Activated CD4-positive, alpha-beta memory T cell treated with anti-CD3 and anti-CD28 coated beads for 36 hours (primary cell): ENCODE measurements at regions not wholly inside any gene's neighbourhood (a gene's known extent, or its start where the extent isn't known, plus 50 kb on each side); places are given as distances from the start of the nearest gene placed in this dataset.
"Not testable (repeated sequence)": the region's sequence is repeated elsewhere in the genome, so short reads cannot be mapped to it uniquely, and the experiment has no call there.

ENCODE experiments used
- CTCF ChIA-PET: fragments of 350-600 bp; sonication (Branson Sonifier 250); formaldehyde crosslinking; loops from one replicate; lab custom pipeline; 2021; ENCODE audit warnings: antibody characterized with exemption, inconsistent platforms; lab: Charles Lee
- POLR2A ChIA-PET: fragments of 350-600 bp; sonication (Branson Sonifier 250); formaldehyde crosslinking; loops from one replicate; lab custom pipeline; 2021; ENCODE audit warnings: antibody characterized with exemption; lab: Charles Lee
- DNase-seq: peaks from one replicate; pipeline ENCODE4 v3.0.0-alpha.2; 2020
- H3K27ac Mint-ChIP-seq: one replicate; pipeline ENCODE4 v1.8.0; 2021; ENCODE audit warnings: mixed read lengths
- H3K27me3 Mint-ChIP-seq: one replicate; pipeline ENCODE4 v1.8.0; 2021; ENCODE audit warnings: mixed read lengths
- H3K36me3 Mint-ChIP-seq: one replicate; pipeline ENCODE4 v1.8.0; 2021; ENCODE audit warnings: mixed read lengths
- H3K4me1 Mint-ChIP-seq: one replicate; pipeline ENCODE4 v1.8.0; 2021; ENCODE audit warnings: low read depth, mixed read lengths
- H3K4me3 Mint-ChIP-seq: one replicate; pipeline ENCODE4 v1.8.0; 2021; ENCODE audit warnings: mild to moderate bottlenecking, mixed read lengths
- H3K9me3 Mint-ChIP-seq: one replicate; pipeline ENCODE4 v1.8.0; 2021; ENCODE audit warnings: mixed read lengths
- intact Hi-C: fragments of 100-400 bp; cut with micrococcal nuclease; formaldehyde crosslinking; loops from one replicate; pipeline ENCODE4 v1.15.1; 2023

GRCh38 chr4:92231511-92231910 is 72.3 kb upstream of the GRID2 start:
- no peaks in the 10 kb centered on the region for H3K36me3 Mint-ChIP-seq
- H3K9me3 Mint-ChIP-seq: peaks cover 4% of the 10 kb centered on the region
- H3K27me3 Mint-ChIP-seq: no peaks in the 10 kb centered on the region
- intact Hi-C loops: no loop called here
- DNase-seq: no peak
- no peaks in the 10 kb centered on the region for H3K4me1 Mint-ChIP-seq
- CTCF ChIA-PET: no interaction called here
- no peak overlapping the region for H3K4me3 Mint-ChIP-seq
- no peak overlapping the region for H3K27ac Mint-ChIP-seq
- POLR2A ChIA-PET: no interaction called here

GRCh38 chr4:92232566-92232965 is 71.2 kb upstream of the GRID2 start:
- Mint-ChIP-seq H3K4me1 (no peaks in the 10 kb centered on the region), H3K4me3 (no peak overlapping the region), H3K27ac (no peak overlapping the region), H3K9me3 (peaks cover 4% of the 10 kb centered on the region), H3K36me3 (no peaks in the 10 kb centered on the region), H3K27me3 (no peaks in the 10 kb centered on the region)
- CTCF ChIA-PET: no interaction called here
- POLR2A ChIA-PET: interaction anchor here (0.5 kb wide), 1 partner anchor 18 kb away, joined by 3 read pairs; no protein-coding TSS in a partner anchor
- DNase-seq: no peak
- intact Hi-C loops: no loop called here

GRCh38 chr4:92234393-92235176 is 69.2 kb upstream of the GRID2 start:
- H3K36me3 Mint-ChIP-seq: no peaks in the 10 kb centered on the region
- CTCF ChIA-PET: no interaction called here
- POLR2A ChIA-PET: no interaction called here
- no peak overlapping the region for H3K27ac Mint-ChIP-seq
- intact Hi-C loops: no loop called here
- no peak overlapping the region for H3K4me3 Mint-ChIP-seq
- H3K4me1 Mint-ChIP-seq: no peaks in the 10 kb centered on the region
- DNase-seq: no peak
- H3K27me3 Mint-ChIP-seq: no peaks in the 10 kb centered on the region
- H3K9me3 Mint-ChIP-seq: peaks cover 7% of the 10 kb centered on the region

- Mint-ChIP-seq H3K4me3 (no peak overlapping the region), H3K9me3 (peaks cover 12% of the 10 kb centered on the region), H3K4me1 (no peaks in the 10 kb centered on the region), H3K27ac (no peak overlapping the region), H3K36me3 (no peaks in the 10 kb centered on the region), H3K27me3 (no peaks in the 10 kb centered on the region)
- ChIA-PET POLR2A (no interaction called here), CTCF (no interaction called here)
- no peak for DNase-seq
- intact Hi-C loops: no loop called here
These were observed 68.0 kb upstream of the GRID2 start for GRCh38 chr4:92235731-92236130.

GRCh38 chr4:92236877-92237276 is 66.9 kb upstream of the GRID2 start:
- H3K27ac Mint-ChIP-seq: no peak overlapping the region
- no peaks in the 10 kb centered on the region for H3K27me3 Mint-ChIP-seq
- peaks cover 15% of the 10 kb centered on the region for H3K9me3 Mint-ChIP-seq
- intact Hi-C loops: no loop called here
- H3K4me1 Mint-ChIP-seq: no peaks in the 10 kb centered on the region
- CTCF ChIA-PET: no interaction called here
- H3K4me3 Mint-ChIP-seq: no peak overlapping the region
- H3K36me3 Mint-ChIP-seq: no peaks in the 10 kb centered on the region
- POLR2A ChIA-PET: no interaction called here
- no peak for DNase-seq

GRCh38 chr4:92237559-92237958 is 66.2 kb upstream of the GRID2 start:
- no peak for DNase-seq
- ChIA-PET CTCF (no interaction called here), POLR2A (no interaction called here)
- no peaks in the 10 kb centered on the region for H3K4me1 Mint-ChIP-seq
- peaks cover 14% of the 10 kb centered on the region for H3K9me3 Mint-ChIP-seq
- H3K36me3 Mint-ChIP-seq: no peaks in the 10 kb centered on the region
- no peaks in the 10 kb centered on the region for H3K27me3 Mint-ChIP-seq
- no peak overlapping the region for H3K4me3 Mint-ChIP-seq
- no peak overlapping the region for H3K27ac Mint-ChIP-seq
- intact Hi-C loops: no loop called here

- no peak for DNase-seq
- Mint-ChIP-seq H3K9me3 (peaks cover 10% of the 10 kb centered on the region), H3K27me3 (no peaks in the 10 kb centered on the region), H3K27ac (no peak overlapping the region), H3K4me1 (no peaks in the 10 kb centered on the region), H3K36me3 (no peaks in the 10 kb centered on the region), H3K4me3 (no peak overlapping the region)
- CTCF ChIA-PET: no interaction called here
- intact Hi-C loops: no loop called here
- POLR2A ChIA-PET: no interaction called here
These were observed 62.7 kb upstream of the GRID2 start for GRCh38 chr4:92241094-92241493.

GRCh38 chr4:92246384-92246783 is 57.4 kb upstream of the GRID2 start:
- Mint-ChIP-seq H3K9me3 (peaks cover 6% of the 10 kb centered on the region), H3K4me1 (no peaks in the 10 kb centered on the region), H3K4me3 (no peak overlapping the region), H3K27ac (no peak overlapping the region), H3K27me3 (no peaks in the 10 kb centered on the region), H3K36me3 (no peaks in the 10 kb centered on the region)
- ChIA-PET CTCF (no interaction called here), POLR2A (no interaction called here)
- no peak for DNase-seq
- intact Hi-C loops: no loop called here

- no peaks in the 10 kb centered on the region for H3K27me3 Mint-ChIP-seq
- ChIA-PET POLR2A (no interaction called here), CTCF (no interaction called here)
- DNase-seq: no peak
- H3K27ac Mint-ChIP-seq: no peak overlapping the region
- H3K4me3 Mint-ChIP-seq: no peak overlapping the region
- H3K36me3 Mint-ChIP-seq: no peaks in the 10 kb centered on the region
- intact Hi-C loops: no loop called here
- H3K4me1 Mint-ChIP-seq: no peaks in the 10 kb centered on the region
- peaks cover 13% of the 10 kb centered on the region for H3K9me3 Mint-ChIP-seq
These were observed 54.2 kb upstream of the GRID2 start for GRCh38 chr4:92249541-92249940.

GRCh38 chr4:92251711-92252110 is 52.1 kb upstream of the GRID2 start:
- ChIA-PET POLR2A (no interaction called here), CTCF (no interaction called here)
- Mint-ChIP-seq H3K4me3 (no peak overlapping the region), H3K27me3 (no peaks in the 10 kb centered on the region), H3K27ac (no peak overlapping the region), H3K36me3 (no peaks in the 10 kb centered on the region), H3K4me1 (no peaks in the 10 kb centered on the region), H3K9me3 (peaks cover 18% of the 10 kb centered on the region)
- no peak for DNase-seq
- intact Hi-C loops: no loop called here

GRCh38 chr4:92252358-92252757 is 51.4 kb upstream of the GRID2 start:
- H3K27me3 Mint-ChIP-seq, CTCF ChIA-PET, DNase-seq, H3K36me3 Mint-ChIP-seq, H3K4me1 Mint-ChIP-seq, H3K27ac Mint-ChIP-seq, POLR2A ChIA-PET, intact Hi-C loops, H3K4me3 Mint-ChIP-seq: not testable (repeated sequence)
- peaks cover 18% of the 10 kb centered on the region for H3K9me3 Mint-ChIP-seq

GRCh38 chr4:92252846-92253245 is 50.9 kb upstream of the GRID2 start:
- no peaks in the 10 kb centered on the region for H3K27me3 Mint-ChIP-seq
- POLR2A ChIA-PET: no interaction called here
- no peak overlapping the region for H3K27ac Mint-ChIP-seq
- intact Hi-C loops: no loop called here
- no peaks in the 10 kb centered on the region for H3K36me3 Mint-ChIP-seq
- CTCF ChIA-PET: no interaction called here
- H3K4me3 Mint-ChIP-seq: no peak overlapping the region
- H3K4me1 Mint-ChIP-seq: no peaks in the 10 kb centered on the region
- DNase-seq: no peak
- H3K9me3 Mint-ChIP-seq: peaks cover 18% of the 10 kb centered on the region

- Mint-ChIP-seq H3K27me3 (no peaks in the 10 kb centered on the region), H3K36me3 (no peaks in the 10 kb centered on the region), H3K9me3 (peaks cover 18% of the 10 kb centered on the region), H3K4me3 (no peak overlapping the region), H3K4me1 (no peaks in the 10 kb centered on the region), H3K27ac (no peak overlapping the region)
- ChIA-PET CTCF (no interaction called here), POLR2A (no interaction called here)
- DNase-seq: no peak
- intact Hi-C loops: no loop called here
These were observed 50.2 kb upstream of the GRID2 start for GRCh38 chr4:92253550-92253949.
